GM18520 (cell line): ENCODE measurements at regions not wholly inside any gene's neighbourhood (a gene's known extent, or its start where the extent isn't known, plus 50 kb on each side); places are given as distances from the start of the nearest gene placed in this dataset.

ENCODE experiments used
- ATAC-seq: cut with Tn5 transposase; IDR thresholded peaks from one replicate; pipeline ENCODE4 v1.9.1; 2021; ENCODE audit not compliant: unreplicated experiment

DNA sequence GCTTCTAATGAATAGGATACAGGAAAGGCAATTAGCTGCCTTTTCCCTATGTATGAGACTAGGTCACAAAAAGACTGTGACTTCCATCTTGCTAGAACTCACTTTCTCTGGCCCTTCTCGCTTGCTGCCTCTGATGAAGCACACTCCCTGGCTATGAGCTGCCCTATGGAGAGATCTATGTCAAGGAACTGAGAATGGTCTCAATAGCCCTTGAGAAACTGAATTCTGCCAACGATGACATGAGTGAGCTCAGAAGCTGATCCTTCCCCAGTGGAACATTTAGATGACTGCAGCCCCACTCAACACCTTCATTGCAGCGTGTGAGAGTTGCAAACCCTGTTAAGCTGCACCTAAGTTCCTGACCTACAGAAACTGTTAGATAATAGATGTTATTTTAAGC, 309.8 kb downstream of the COG6 start:
- no peak for ATAC-seq

DNA sequence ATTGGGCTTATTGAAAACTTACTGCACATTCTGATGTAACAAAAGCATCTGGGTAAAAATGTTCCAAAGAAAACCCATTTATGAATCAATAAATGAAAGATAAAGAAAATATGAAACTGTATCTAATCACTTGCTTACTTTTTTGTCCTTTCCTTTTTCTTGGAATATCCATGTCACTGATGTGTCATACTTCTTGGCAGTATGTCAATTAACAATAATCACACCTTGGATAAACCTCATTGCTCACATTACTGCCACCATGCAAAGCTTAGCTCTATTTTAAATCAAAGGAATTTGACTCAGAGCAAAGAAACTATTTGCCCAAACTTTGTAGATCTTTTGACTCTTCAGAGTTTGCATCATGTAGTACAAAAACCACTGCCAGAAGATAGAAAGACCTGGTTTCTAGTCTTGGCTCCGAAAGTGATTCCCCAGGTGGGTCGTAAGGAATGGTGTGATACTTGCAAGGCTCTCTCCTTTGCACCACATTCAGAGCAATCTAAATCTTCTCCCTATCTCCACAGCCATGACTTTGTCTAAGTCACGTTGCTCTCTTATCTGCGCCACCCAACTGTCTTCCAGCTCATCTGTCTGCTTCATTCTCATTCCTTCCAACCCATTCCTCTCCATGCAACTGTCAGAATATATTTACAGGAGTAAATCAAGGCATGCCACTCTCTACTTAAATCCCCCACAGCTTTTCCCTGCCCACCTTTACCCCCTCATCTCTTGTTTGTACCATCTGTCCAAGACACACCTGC, 311.9 kb downstream of the COG6 start:
- no peak for ATAC-seq

DNA sequence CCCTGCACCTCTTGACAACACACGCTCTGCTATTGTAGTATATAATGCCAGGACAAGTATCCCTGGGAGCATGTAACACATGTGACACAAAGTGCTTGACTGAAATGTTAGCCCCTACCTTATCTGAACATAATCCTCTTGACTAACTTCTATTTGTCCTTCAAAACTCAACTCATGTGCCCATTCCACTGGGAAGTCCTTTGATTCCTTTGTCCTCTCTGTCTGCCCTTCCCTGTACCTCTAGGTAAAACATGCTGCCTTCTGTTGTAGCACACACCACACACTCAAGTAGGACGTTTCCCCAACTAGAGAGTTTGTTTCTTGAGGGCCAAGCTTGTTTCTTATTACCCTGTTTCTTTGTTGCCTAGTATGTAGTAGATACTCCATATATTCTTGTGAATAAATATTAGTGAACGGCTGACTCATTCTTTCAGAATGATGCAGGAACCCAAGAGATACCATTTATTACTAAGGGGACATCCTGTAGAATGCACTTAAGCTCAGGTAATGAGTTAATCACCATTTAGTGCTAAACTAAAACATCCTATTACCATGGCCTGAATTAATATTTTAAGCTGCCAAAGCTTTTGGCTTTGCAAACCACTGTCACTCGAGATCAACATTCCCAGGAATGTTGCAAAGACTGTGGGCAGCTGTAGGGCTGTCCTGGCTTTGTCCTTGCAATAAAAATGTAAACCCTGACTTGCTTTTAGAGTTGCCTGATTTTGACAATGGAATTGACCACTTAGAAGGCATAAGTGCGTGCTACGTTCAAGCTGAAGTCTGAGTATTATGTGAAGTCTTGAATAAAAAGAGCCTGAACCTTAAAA, 313.4 kb downstream of the COG6 start:
- ATAC-seq, result no peak

DNA sequence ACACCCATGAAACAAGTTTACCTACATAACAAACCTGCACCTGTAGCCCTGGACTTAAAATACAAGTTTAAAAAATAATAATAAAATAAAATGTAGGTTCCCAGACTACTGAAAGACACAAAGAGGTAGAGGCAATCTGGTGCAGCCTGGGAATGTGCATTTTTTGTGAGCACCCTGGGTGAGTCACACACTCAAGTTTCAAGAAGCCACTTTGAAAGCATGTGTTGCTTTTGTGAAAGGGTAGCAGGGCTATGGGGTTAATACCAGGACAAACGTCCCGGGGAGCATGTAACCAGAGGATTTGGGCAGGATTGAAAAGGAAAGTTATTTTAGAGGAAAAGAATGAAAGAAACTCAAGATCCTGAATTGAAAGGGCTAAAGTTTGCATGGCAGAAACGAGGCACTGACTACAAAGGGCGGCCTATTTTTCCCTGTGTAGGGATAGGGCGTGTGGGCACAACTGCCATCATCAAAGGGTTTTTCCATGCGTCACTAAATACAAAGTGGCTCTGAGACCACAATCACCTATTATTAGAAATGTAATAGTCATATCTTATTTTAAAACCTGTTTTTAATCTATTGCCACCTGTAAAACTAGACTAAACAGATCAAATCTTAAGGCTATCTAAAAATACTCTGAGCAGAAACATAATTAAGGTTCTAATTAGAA, 314.9 kb downstream of the COG6 start:
- ATAC-seq, result no peak

DNA sequence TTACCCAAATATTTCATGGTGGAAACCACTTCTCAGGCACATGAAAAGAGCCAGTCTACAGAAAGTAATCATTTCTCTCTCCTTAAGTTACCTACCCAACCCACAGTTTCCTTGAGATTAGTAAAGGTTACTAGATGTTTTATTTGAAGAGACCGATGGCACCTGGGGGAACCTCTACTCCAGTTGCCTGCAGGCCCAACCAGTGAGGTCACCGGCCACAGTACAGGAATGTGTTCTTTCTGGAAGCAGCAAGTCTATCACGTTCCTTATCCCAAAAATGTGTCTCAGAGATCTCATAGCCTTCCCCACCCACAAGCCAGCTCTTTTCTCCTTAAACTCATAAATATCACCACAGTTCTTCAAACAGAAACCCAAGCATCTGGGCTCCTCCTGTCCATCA, 316.1 kb downstream of the COG6 start:
- ATAC-seq, result no peak

DNA sequence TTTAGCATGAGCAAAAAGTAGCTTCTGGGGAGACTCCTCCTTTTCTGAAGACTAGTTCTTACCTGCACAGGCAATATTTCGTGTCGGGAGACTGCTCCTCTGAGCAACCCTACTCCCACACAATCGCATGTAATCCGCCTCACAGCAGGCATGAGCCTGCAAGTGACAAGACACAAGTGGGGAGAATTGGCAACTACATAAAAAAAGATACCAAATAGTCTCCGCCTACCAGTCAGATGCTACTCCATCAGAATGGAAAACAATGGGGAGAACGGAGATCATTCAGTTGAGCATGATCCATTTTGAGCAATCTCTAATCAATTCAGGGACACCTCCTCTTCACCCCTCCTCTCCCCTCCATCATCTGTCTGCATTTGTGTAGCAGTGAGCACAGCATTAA, 321.0 kb downstream of the COG6 start:
- ATAC-seq, result no peak

DNA sequence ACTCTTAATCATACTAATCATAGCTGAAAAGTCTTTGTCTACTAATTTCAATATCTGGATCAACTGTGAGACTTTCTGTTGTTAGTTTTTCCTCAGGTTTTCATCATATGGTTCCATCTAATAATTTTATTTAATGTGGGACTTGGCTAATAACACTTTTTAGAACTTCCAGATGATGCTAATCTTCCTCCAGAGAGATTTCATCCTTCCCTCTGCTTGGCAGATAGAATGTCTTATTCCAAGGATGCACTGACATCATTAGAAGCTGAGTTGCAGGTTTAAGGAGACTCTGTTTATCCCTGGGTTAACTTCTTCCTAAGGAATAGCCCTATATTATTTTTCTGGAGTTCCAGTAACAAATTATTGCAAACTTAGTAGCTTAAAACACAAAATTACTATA, 325.6 kb downstream of the COG6 start:
- ATAC-seq, result no peak

DNA sequence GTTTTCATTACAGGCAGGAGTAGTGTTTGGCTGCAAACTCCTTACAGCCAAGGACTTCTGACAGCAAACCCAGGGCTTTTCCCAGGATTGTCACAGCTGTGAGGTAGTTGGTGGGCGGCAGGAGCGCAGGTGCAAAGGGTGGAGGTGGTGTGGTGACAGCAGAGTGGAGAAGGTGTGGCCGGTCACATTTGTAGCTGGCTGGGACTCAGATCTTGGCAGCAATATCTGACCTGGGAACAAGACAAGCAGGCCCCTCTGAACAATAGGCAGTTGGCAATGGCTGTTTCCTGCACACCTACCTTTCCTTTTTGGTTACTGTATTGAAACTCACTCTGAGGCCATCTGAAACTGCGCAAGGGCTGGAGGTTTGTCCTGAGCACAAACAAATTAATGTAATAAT, 327.3 kb downstream of the COG6 start:
- no peak for ATAC-seq

DNA sequence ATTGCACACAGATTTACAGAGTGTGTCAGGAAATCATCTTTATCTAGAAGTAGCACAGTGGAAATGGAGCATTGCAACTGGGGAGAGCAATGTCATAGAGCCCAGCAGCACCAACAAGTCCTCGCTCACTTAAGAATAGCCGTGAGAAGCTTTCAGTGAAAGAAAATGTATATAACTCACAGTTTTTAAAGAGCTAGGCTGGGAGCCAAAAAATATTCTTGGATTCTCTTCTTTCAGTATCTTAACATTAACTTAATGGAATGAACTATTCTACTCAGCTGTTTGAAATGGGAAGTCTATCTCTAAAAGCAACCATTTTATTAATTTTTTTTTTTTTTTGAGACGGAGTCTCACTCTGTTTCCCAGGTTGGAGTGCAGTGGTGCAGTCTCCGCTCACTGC, 329.6 kb downstream of the COG6 start:
- ATAC-seq, result no peak

DNA sequence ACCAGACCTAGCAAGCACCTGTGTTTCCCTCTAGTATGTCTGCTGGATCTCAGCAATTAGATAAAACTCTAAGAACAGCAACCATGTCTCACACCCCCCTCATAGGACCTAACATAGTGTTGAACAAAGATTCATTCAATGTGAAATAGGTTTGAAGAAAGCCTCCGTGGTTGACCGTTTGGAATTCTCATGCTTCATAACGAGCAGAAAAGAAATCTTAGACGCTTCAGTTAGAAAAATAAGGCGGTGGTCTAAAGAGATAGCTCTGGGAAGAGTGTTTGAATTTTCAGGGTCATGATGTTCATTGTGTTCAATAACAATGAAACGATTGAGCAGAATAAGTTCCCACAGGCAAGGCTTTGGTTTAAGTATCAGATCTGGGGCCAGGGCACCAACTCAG, 332.9 kb downstream of the COG6 start:
- no peak for ATAC-seq

DNA sequence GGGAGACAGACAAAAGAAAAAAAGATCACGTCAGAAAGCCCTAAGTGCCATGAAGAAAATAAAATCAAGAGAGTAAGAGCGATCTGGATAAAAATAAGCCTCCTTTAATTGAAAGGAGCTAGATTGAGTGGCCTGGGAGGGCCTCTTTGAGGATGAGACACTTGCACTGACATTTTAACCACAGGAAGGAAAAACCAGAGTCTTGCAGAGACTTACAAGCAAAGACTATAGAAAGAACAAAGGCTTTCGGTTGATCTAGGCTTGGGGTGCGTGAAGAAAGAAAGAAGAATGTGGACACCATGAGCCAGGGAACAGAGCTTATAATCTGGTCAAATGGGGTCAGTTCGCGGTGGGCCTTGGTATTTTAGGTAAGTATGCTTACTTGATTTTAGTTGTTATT, 342.7 kb downstream of the COG6 start:
- no peak for ATAC-seq

DNA sequence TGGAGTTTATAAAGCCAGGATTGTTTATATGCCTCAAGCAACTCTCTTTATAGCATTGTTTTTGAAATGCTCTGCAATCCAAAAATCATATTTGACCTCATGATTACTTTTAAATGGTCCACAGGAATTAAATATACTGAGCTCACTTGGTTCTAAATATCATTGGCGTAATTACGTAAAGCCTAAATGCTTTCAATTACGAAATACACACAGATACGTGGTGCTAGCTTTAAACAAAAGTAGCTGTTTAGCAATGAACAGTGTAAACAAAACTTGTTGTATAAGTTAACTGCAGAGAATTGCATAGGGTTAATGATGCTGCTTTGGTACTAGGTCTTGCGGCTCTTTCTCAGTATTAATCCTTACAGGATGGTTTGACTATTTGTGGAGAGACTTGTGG, 346.6 kb downstream of the COG6 start:
- ATAC-seq, result no peak

DNA sequence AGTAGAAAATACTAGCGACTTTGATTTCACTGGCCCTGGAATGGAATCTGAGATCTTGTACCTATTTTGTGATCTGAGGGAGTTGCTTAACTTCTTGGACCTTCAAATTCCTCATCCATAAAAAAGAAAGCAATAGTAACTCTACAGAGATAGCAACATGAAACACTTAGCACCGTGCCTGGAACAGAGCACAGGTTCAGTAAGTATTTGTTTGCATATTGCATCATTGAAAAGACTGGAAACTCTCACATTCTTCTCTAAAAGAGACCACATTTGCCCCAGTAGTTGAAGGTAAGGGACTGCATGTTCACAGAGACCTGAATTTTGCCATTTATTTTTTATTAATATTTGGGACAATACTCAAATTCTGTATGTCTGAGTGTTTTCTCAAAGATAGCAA, 358.1 kb downstream of the COG6 start:
- no peak for ATAC-seq

DNA sequence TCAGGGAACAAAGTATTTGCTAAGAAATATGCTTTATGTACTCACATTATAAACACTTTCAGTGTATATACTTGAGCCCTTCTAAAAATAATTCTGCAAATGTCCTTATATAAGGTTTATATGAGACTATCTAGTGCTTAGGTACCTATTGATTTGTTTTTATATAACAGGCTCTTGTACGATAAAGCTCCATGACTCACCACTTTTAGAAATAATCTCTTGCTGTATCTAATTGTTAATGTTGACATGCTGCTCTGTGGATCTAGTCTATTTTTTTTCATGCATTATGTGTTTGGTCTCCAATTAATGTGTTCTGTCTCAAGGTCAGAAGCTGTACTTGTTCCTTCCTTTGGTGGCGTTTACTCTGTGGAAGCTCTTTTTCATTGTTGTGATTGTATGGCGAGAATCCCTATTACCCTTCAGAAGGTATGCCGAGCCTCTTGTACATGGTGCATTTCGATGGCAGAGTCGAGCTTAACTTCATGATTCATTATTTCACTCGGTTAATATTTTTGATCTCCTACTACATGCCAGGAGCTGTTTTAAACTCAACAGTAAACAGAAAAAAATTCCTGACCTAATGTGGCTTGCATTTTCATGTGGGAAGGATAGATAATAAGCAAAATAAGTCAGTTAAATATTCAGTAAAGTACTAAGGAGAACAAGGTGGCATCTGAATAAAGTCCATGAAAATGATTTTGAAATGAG, 361.6 kb downstream of the COG6 start:
- no peak for ATAC-seq

DNA sequence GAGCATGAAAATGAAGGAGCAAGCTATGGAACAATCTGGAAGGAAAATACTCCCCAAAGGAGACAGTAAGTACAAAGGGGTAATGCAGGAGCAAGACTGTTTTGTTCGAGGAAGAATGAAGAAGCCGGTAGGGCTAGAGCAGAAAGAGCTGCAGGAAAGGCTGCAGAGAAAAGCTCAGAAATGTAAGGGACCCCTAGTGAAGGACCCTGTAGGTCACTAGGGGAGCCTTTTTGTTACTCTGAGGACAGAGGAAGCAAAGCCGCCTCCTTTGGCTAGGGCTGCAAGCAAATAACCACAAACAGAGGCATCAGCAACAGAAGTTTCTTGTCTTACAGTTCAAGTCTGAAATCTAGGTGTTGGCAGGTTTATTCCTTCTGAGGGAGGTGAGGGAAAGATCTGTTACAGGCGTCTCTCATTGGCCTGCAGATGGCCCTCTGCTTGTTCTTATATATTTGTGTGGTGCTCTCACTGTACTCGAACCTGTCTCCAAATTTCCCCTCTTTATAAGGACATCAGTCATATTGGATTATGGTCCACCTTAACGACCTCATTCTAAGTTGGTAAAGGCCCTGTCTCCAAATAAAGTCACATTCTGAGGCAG, 362.3 kb downstream of the COG6 start:
- no peak for ATAC-seq

DNA sequence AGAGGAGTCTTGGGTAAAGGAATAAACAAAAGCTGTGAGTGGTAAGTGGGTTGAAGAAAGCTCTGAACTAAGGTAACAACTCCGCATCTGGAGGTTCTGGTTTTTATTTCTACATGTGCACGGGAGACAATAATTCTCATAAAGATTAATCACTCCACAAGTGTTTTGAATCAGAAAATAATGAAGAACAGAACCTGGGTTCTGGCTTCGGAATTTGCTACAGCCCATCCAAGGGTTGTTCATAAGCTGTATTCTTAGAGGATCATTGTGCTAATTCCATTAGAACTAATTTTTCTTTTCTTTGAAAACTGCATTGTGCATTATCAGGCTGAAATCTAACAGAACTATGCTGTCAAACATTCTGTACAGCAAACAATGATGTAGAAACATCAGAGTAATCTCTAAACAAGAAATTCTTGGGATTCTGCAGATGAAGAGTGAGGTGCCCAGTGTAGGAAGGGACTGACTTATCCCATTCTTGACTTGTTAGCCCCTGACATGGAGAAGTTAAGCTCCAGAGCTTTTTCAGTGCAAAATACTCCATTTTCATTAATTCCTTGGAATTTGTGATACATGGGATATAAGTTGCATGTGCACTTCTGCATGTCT, 368.2 kb downstream of the COG6 start:
- no peak for ATAC-seq

DNA sequence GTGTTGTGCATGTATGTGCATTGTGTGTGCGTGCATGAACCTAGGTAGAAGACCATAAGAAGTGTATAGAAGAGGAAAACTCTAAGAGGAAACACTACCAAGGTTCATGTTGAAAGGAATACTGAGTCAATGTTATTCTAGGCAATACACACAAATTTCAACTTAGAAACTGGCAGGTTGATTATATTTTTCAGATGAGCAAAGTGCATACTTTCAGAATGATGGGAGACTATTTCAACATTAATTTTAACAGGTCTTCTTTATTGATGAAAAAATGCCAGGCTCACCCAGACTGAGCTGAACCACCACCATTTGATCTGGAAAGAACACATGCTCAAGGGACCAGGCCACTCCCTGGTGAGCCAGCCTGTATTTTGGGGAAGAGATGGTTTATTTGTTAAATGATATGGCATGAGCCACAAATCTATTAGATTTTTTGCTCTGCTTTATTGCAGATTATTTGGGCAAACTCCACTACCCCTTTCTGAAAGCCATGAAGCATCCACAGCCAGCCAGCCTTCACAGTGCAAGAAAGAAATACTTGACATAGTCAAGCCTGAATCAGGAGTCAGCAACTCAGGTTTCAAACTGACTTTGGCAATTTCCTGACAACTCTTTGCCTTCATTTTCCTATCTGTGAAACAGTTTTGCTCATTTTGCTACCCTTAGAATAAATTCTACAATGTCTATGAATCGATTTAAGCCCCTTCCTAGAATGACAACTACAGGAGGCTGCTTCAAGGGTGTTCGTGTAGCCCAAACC, 368.9 kb downstream of the COG6 start:
- no peak for ATAC-seq

DNA sequence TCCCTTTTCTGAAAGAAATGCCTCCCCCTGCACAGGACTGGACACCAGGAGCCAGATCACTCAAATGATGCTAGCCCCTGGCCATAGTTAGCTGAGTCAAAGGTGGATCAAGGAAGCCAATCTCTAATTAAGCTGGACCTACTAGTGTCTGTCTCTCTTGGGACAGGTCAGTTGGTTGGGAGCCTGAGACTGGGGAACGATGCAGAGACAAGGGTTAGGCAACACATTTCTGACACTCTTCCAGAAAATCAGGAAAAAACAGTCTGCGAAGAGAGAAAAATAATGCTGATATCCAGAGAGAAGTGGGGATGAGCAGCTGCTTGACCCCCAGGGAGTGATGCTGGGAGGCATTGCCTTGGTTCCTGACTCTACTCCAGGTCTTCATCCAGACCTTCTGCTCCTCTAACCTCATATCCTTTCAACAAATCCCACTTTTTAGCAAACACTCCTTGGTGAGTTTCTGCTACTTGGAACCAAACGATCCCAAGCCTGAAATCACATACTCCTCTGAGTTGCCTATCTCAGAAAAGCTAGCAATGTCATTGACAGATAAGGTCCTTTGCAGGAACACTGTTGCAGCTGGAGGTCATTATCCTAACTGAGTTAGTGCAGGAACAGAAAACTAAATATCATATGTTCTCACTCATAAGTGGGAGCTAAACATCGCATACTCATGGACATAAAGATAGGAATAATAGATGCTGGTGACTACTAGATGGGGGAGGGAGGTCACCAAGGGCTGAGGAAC, 369.7 kb downstream of the COG6 start:
- ATAC-seq, result no peak

DNA sequence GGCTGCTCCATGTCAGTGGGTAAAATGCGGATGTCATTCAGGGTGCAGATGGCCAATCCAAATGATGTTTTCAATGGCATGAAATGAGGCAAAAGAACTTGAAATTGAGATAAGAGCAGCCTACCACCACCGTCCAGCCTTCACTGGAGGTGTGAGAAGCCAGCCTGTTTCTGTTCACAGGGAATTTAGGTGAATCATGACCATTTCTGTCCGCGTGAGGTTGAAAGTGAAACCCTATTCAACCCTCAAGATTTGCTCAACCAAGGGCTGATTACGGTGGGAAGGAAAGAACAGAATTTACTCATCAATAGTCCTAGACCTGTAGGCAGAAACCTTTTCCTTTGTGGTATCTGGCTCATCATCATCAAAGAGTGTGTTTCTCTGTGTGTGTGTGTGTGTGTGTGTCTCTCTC, 370.7 kb downstream of the COG6 start:
- ATAC-seq, result peak; percentile 91
